GM10248 (cell line): ENCODE measurements at regions not wholly inside any gene's neighbourhood (a gene's known extent, or its start where the extent isn't known, plus 50 kb on each side); places are given as distances from the start of the nearest gene placed in this dataset.
"Not testable (repeated sequence)": the region's sequence is repeated elsewhere in the genome, so short reads cannot be mapped to it uniquely, and the experiment has no call there.

Experiments
- CTCF ChIA-PET: fragments of 300-600 bp; sonication (Branson Sonifier 250); formaldehyde crosslinking; extraction: SDS; loops from one replicate; lab custom pipeline; 2021; ENCODE audit warnings: antibody characterized with exemption; lab: Yijun Ruan, JAX
- POLR2A ChIA-PET: fragments of 350-650 bp; sonication (Branson Sonifier 250); formaldehyde crosslinking; extraction: SDS; loops from one replicate; lab custom pipeline; 2020; ENCODE audit warnings: antibody characterized with exemption; lab: Yijun Ruan, JAX
- DNase-seq: peaks from one replicate; pipeline ENCODE4 v3.0.0; 2012; ENCODE audit errors: extremely low spot score
- CTCF ChIP-seq: IDR thresholded peaks from 2 replicates; pipeline ENCODE4 v1.5.1; 2012; ENCODE audit warnings: mild to moderate bottlenecking, low read depth; ENCODE audit errors: extremely low read depth, missing control alignments, control extremely low read depth

- POLR2A ChIA-PET: no interaction called here
- CTCF ChIA-PET: no interaction called here
Observed at GRCh38 chr2:67616749-67617148, 219.6 kb downstream of the ETAA1 start.

GRCh38 chr2:67619204-67619603, 222.1 kb downstream of the ETAA1 start:
- no peak for TF ChIP-seq CTCF
- POLR2A ChIA-PET: no interaction called here
- CTCF ChIA-PET: no interaction called here
- DNase-seq: no peak

More at GRCh38 chr2:67616749-67617148, 219.6 kb downstream of the ETAA1 start:
- TF ChIP-seq CTCF: no peak
- DNase-seq: peak; percentile 34

- CTCF ChIA-PET: interaction anchor here (1.3 kb wide), 1 partner anchor 27 kb away, joined by 3 read pairs; no protein-coding TSS in a partner anchor
- POLR2A ChIA-PET: not testable (repeated sequence)
Observed at GRCh38 chr2:67623741-67624140, 226.6 kb downstream of the ETAA1 start.

GRCh38 chr2:67625178-67625577, 228.0 kb downstream of the ETAA1 start:
- no peak for DNase-seq
- TF ChIP-seq CTCF: no peak
- ChIA-PET POLR2A (no interaction called here), CTCF (no interaction called here)

More at GRCh38 chr2:67623741-67624140, 226.6 kb downstream of the ETAA1 start:
- not testable (repeated sequence) for DNase-seq

GRCh38 chr2:67625690-67626475, 228.8 kb downstream of the ETAA1 start:
- no peak for TF ChIP-seq CTCF
- POLR2A ChIA-PET: no interaction called here
- CTCF ChIA-PET: no interaction called here
- DNase-seq: no peak

- TF ChIP-seq CTCF: no peak
- ChIA-PET POLR2A (no interaction called here), CTCF (no interaction called here)
- DNase-seq: no peak
Observed at GRCh38 chr2:67626656-67627055, 229.5 kb downstream of the ETAA1 start.

GRCh38 chr2:67627456-67628207, 230.5 kb downstream of the ETAA1 start:
- CTCF ChIA-PET: interaction anchor here (1.1 kb wide), 1 partner anchor 13 kb away, joined by 3 read pairs; no protein-coding TSS in a partner anchor
- TF ChIP-seq CTCF: no peak
- POLR2A ChIA-PET: no interaction called here
- DNase-seq: no peak
